HCT116 (cell line): ENCODE measurements at regions not wholly inside any gene's neighbourhood (a gene's known extent, or its start where the extent isn't known, plus 50 kb on each side); places are given as distances from the start of the nearest gene placed in this dataset.

Experiments
- ATAC-seq: fragments of 200-7000 bp; cut with Tn5 transposase; 2 replicates; pipeline ENCODE4 v1.9.1; 2020; ENCODE audit warnings: mild to moderate bottlenecking, moderate library complexity
- BruUV-seq: library from RNA; stranded (reverse); fragments of 400-500 nt; replicated peaks from 2 replicates; lab custom pipeline; 2021; lab: Mats Ljungman, UMichigan
- CTCF ChIA-PET: fragments of 300-600 bp; sonication (Branson Sonifier 250); formaldehyde crosslinking; loops from one replicate; lab custom pipeline; 2021; ENCODE audit warnings: antibody characterized with exemption; lab: Charles Lee
- POLR2A ChIA-PET: fragments of 300-600, 350-600 bp; sonication (Branson Sonifier 250); formaldehyde crosslinking; loops from one replicate; lab custom pipeline; 2021; ENCODE audit warnings: antibody characterized with exemption; lab: Charles Lee
- RAD21 ChIA-PET, 2 experiments: fragments of 300-600 bp; sonication (Branson Sonifier 250); formaldehyde crosslinking; loops; one replicate each; lab custom pipeline; 2023; ENCODE audit warnings: low total read pairs in 2 of 2; ENCODE audit not compliant: uncharacterized antibody in 2 of 2, unreplicated experiment in 2 of 2, low non-redundant PET in 1 of 2; lab: Charles Lee
- DNase-seq: peaks from one replicate; pipeline ENCODE4 v3.0.0-alpha.2; 2010; ENCODE audit warnings: low read depth, low spot score
- H2AFZ ChIP-seq: fragments of 200-600 bp; shearing (Covaris generic), sonication (generic); 2 replicates; pipeline ENCODE4 v1.6.1; 2017; ENCODE audit warnings: low read depth, mixed run types, mixed read lengths, antibody characterized with exemption, low read length; ENCODE audit not compliant: poor library complexity, severe bottlenecking
- H3K27ac ChIP-seq: 2 replicates; pipeline ENCODE4 v1.5.1; 2012; ENCODE audit warnings: low read depth, low read length
- H3K27me3 ChIP-seq: fragments of 200-600 bp; sonication (generic); 2 replicates; pipeline ENCODE4 v1.6.1; 2016; ENCODE audit warnings: mixed run types, low read length, mixed read lengths; ENCODE audit not compliant: insufficient read depth
- H3K36me3 ChIP-seq, 2 experiments: fragments of 200-500 bp in 1 of 2; fragments of 200-600 bp in 1 of 2; sonication (Bioruptor generic) in 1 of 2; sonication (generic) in 1 of 2; 2 replicates each; pipeline versions ENCODE4 v1.5.1 to v1.6.1; 2014 to 2016; ENCODE audit warnings: low read length in 2 of 2, inconsistent platforms in 1 of 2, mixed read lengths in 1 of 2, mixed run types in 1 of 2; ENCODE audit not compliant: insufficient read depth in 2 of 2, control insufficient read depth in 1 of 2
- H3K4me1 ChIP-seq, 2 experiments: fragments of 200-600 bp in 1 of 2; sonication (generic) in 1 of 2; 2 replicates each; pipeline versions ENCODE4 v1.5.1 to v1.6.1; 2012 to 2017; ENCODE audit warnings: low read length in 2 of 2, inconsistent platforms in 1 of 2, mild to moderate bottlenecking in 1 of 2, mixed read lengths in 1 of 2, mixed run types in 1 of 2, moderate library complexity in 1 of 2; ENCODE audit not compliant: insufficient read depth in 2 of 2, control insufficient read depth in 1 of 2
- H3K4me2 ChIP-seq: fragments of 200-600 bp; sonication (generic); 2 replicates; pipeline ENCODE4 v1.6.1; 2017; ENCODE audit warnings: mixed run types, low read length, mixed read lengths
- H3K4me3 ChIP-seq, 2 experiments: fragments of 200-600 bp in 1 of 2; sonication (generic) in 1 of 2; replicated peaks in 1 of 2; 2 replicates each; pipeline ENCODE4 v1.5.1; 2011 to 2016; ENCODE audit warnings: low read length in 2 of 2, control low read depth in 1 of 2, low read depth in 1 of 2, mild to moderate bottlenecking in 1 of 2, mixed read lengths in 1 of 2, mixed run types in 1 of 2
- H3K79me2 ChIP-seq: fragments of 200-600 bp; sonication (generic); 2 replicates; pipeline ENCODE4 v1.6.1; 2017; ENCODE audit warnings: mild to moderate bottlenecking, mixed run types, low read length, moderate library complexity, mixed read lengths; ENCODE audit not compliant: insufficient read depth
- H3K9ac ChIP-seq: fragments of 200-600 bp; sonication (generic); 2 replicates; pipeline ENCODE4 v1.6.1; 2016; ENCODE audit warnings: low read length, mixed read lengths
- H3K9me2 ChIP-seq: fragments of 200-600 bp; sonication (generic), shearing (Covaris generic); 2 replicates; pipeline ENCODE4 v1.6.1; 2017; ENCODE audit warnings: mixed run types, mild to moderate bottlenecking, moderate library complexity; ENCODE audit not compliant: insufficient read depth
- H3K9me3 ChIP-seq, 2 experiments: fragments of 200-500 bp in 1 of 2; fragments of 200-600 bp in 1 of 2; sonication (Bioruptor generic) in 1 of 2; sonication (generic) in 1 of 2; 2 replicates each; pipeline ENCODE4 v1.6.1; 2014 to 2017; ENCODE audit warnings: low read length in 2 of 2, mixed read lengths in 2 of 2, inconsistent platforms in 1 of 2, low read depth in 1 of 2, mild to moderate bottlenecking in 1 of 2, mixed run types in 1 of 2, moderate library complexity in 1 of 2; ENCODE audit not compliant: control insufficient read depth in 1 of 2, insufficient read depth in 1 of 2
- H4K20me1 ChIP-seq: fragments of 200-600 bp; sonication (generic), shearing (Covaris generic); 2 replicates; pipeline ENCODE4 v1.6.1; 2017; ENCODE audit warnings: mixed run types, mild to moderate bottlenecking, moderate library complexity; ENCODE audit not compliant: insufficient read depth
- CEBPB ChIP-seq: IDR thresholded peaks from 2 replicates; pipeline ENCODE4 v1.6.1; 2012; ENCODE audit warnings: low read depth
- EGR1 ChIP-seq: IDR thresholded peaks from 2 replicates; pipeline ENCODE4 v1.6.1; 2012; ENCODE audit warnings: low read depth
- ELF1 ChIP-seq: IDR thresholded peaks from 2 replicates; pipeline ENCODE4 v1.6.1; 2012; ENCODE audit warnings: low read depth, borderline replicate concordance
- EZH2 ChIP-seq: fragments of 200-600 bp; sonication (generic); IDR thresholded peaks from 2 replicates; pipeline ENCODE4 v1.6.1; 2017; ENCODE audit warnings: antibody characterized with exemption, mixed run types
- EZH2phosphoT487 ChIP-seq: fragments of 200-600 bp; IDR thresholded peaks from 2 replicates; pipeline ENCODE4 v1.6.1; 2018; ENCODE audit warnings: antibody characterized with exemption, borderline replicate concordance
- FOSL1 ChIP-seq: IDR thresholded peaks from 2 replicates; pipeline ENCODE4 v1.6.1; 2012; ENCODE audit warnings: low read depth
- JUND ChIP-seq: IDR thresholded peaks from 2 replicates; pipeline ENCODE4 v1.6.1; 2012
- POLR2A ChIP-seq: IDR thresholded peaks from 2 replicates; pipeline ENCODE4 v1.7.0; 2011; ENCODE audit warnings: borderline replicate concordance; ENCODE audit not compliant: insufficient read depth, insufficient read length; ENCODE audit errors: extremely low read depth
- RAD21 ChIP-seq: IDR thresholded peaks from 2 replicates; pipeline ENCODE4 v1.6.1; 2012; ENCODE audit warnings: low read depth, mild to moderate bottlenecking
- SIN3A ChIP-seq: IDR thresholded peaks from 2 replicates; pipeline ENCODE4 v1.6.1; 2012; ENCODE audit warnings: low read depth
- SP1 ChIP-seq: IDR thresholded peaks from 2 replicates; pipeline ENCODE4 v1.6.1; 2012; ENCODE audit warnings: low read depth
- SRF ChIP-seq: IDR thresholded peaks from 2 replicates; pipeline ENCODE4 v1.6.1; 2012; ENCODE audit warnings: low read depth
- TCF7L2 ChIP-seq: IDR thresholded peaks from 2 replicates; pipeline ENCODE4 v1.7.0; 2011; ENCODE audit warnings: borderline replicate concordance, inconsistent platforms; ENCODE audit not compliant: insufficient read depth, insufficient read length; ENCODE audit errors: extremely low read depth
- YY1 ChIP-seq: IDR thresholded peaks from 2 replicates; pipeline ENCODE4 v1.6.1; 2011; ENCODE audit warnings: low read length, low read depth, moderate library complexity, mild to moderate bottlenecking; ENCODE audit not compliant: insufficient replicate concordance; ENCODE audit errors: extremely low read depth
- ZFX ChIP-seq: fragments of 450-650 bp; IDR thresholded peaks from 2 replicates; pipeline ENCODE4 v1.6.1; 2017
- ZNF274 ChIP-seq: fragments of 200-500 bp; sonication (Bioruptor generic); IDR thresholded peaks from 2 replicates; pipeline ENCODE4 v1.6.1; 2014; ENCODE audit warnings: mild to moderate bottlenecking, low read depth, low read length, inconsistent platforms
- intact Hi-C: fragments of 100-400 bp; cut with micrococcal nuclease; formaldehyde crosslinking; loops from 2 replicates; pipeline ENCODE4 v1.10.0; 2022
- TF ChIP-seq, protein P1 (sequence below): IDR thresholded peaks from 2 replicates; pipeline ENCODE4 v1.6.1; 2012
- TF ChIP-seq, protein P2 (sequence below): IDR thresholded peaks from 2 replicates; pipeline ENCODE4 v1.6.1; 2012
- TF ChIP-seq, protein P3 (sequence below), 3 experiments: fragments of 200-600 bp in 1 of 3; sonication (generic) in 1 of 3; IDR thresholded peaks in 2 of 3; conservative IDR thresholded peaks in 1 of 3; 2 replicates each; pipeline ENCODE4 v1.5.1; 2012 to 2017; ENCODE audit warnings: low read depth in 2 of 3, low read length in 2 of 3, antibody characterized with exemption in 1 of 3, borderline replicate concordance in 1 of 3, control low read depth in 1 of 3, mild to moderate bottlenecking in 1 of 3, mixed read lengths in 1 of 3, mixed run types in 1 of 3, moderate library complexity in 1 of 3; ENCODE audit not compliant: insufficient read depth in 1 of 3
- TF ChIP-seq, protein P4 (sequence below): IDR thresholded peaks from 2 replicates; pipeline ENCODE4 v1.6.1; 2011; ENCODE audit warnings: mild to moderate bottlenecking, low read length, moderate library complexity; ENCODE audit not compliant: insufficient replicate concordance; ENCODE audit errors: extremely low read depth

DNA sequence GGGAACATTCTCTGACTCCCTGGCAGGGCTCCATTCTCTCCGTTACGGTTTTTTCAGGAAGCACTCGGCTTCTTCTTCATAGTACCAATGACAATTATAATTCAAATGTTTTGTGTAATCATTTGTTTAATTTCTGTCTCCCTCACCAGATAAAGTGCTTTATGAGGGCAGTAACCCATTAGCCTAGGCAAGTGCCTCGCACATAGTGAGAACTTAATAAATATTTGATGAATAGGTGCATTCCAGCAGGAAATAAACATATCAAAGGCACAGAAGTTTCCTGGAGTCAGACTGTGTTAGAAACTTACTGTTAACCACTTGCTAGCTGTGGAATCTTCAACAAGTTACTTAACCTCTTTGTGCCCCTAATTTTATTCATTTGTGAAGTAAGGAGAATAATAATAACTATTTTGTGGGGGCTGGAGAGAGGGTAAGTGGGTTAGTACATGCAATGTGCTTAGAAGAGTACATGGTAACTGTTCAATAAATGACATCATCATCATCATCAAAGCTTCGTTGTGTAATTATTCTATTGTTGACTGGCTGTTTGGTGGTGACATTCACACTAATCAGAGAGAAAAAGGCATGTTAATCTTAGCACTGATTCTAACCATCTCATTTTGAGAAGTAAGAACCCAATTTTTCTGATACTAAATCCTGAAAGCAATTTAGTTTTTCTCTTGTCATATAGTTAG is 352.3 kb downstream of the INSIG2 start:
- Histone ChIP-seq H3K4me3 (no peak overlapping the region), H3K4me2 (no peak overlapping the region), H4K20me1 (no peaks in the 10 kb centered on the region), H3K36me3 (no peaks in the 10 kb centered on the region), H3K9me2 (no peaks in the 10 kb centered on the region), H3K4me1 (peaks cover 0 to 9% of the 10 kb centered on the region in 2 experiments; a peak in 3 of 4 replicates), H3K79me2 (no peaks in the 10 kb centered on the region), H3K27me3 (0 out of 2 replicates have a peak, but pooled peaks cover 5% of the 10 kb centered on the region), H2AFZ (no peak overlapping the region), H3K9me3 (no peaks in the 10 kb centered on the region), H3K27ac (no peak overlapping the region), H3K9ac (no peak overlapping the region)
- ChIA-PET RAD21 (no interaction called here), POLR2A (no interaction called here), CTCF (no interaction called here)
- DNase-seq (no peak), ATAC-seq (no peak)
- intact Hi-C loops: no loop called here
- no TSS peak for BruUV-seq
- TF ChIP-seq EZH2phosphoT487 (no peak), ZNF274 (no peak), SP1 (no peak), YY1 (no peak), FOSL1 (no peak), POLR2A (no peak), SRF (no peak), SIN3A (no peak), RAD21 (no peak), ZFX (no peak), EZH2 (no peak), TCF7L2 (no peak), EGR1 (no peak), CEBPB (no peak), ELF1 (no peak), JUND (no peak)
- TF ChIP-seq, protein P1, sequence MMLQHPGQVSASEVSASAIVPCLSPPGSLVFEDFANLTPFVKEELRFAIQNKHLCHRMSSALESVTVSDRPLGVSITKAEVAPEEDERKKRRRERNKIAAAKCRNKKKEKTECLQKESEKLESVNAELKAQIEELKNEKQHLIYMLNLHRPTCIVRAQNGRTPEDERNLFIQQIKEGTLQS: no peak
- TF ChIP-seq, protein P2, sequence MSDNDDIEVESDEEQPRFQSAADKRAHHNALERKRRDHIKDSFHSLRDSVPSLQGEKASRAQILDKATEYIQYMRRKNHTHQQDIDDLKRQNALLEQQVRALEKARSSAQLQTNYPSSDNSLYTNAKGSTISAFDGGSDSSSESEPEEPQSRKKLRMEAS: no peak
- TF ChIP-seq, protein P3, sequence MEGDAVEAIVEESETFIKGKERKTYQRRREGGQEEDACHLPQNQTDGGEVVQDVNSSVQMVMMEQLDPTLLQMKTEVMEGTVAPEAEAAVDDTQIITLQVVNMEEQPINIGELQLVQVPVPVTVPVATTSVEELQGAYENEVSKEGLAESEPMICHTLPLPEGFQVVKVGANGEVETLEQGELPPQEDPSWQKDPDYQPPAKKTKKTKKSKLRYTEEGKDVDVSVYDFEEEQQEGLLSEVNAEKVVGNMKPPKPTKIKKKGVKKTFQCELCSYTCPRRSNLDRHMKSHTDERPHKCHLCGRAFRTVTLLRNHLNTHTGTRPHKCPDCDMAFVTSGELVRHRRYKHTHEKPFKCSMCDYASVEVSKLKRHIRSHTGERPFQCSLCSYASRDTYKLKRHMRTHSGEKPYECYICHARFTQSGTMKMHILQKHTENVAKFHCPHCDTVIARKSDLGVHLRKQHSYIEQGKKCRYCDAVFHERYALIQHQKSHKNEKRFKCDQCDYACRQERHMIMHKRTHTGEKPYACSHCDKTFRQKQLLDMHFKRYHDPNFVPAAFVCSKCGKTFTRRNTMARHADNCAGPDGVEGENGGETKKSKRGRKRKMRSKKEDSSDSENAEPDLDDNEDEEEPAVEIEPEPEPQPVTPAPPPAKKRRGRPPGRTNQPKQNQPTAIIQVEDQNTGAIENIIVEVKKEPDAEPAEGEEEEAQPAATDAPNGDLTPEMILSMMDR (IDR thresholded peaks at IDR 0.05 in 2 of 3, conservative IDR thresholded peaks at IDR 0.05 in 1 of 3; ENCODE audit: borderline replicate concordance in 1 of 3, insufficient read depth in 1 of 3, low read depth in 2 of 3, low read length in 2 of 3): no peak
- TF ChIP-seq, protein P4, sequence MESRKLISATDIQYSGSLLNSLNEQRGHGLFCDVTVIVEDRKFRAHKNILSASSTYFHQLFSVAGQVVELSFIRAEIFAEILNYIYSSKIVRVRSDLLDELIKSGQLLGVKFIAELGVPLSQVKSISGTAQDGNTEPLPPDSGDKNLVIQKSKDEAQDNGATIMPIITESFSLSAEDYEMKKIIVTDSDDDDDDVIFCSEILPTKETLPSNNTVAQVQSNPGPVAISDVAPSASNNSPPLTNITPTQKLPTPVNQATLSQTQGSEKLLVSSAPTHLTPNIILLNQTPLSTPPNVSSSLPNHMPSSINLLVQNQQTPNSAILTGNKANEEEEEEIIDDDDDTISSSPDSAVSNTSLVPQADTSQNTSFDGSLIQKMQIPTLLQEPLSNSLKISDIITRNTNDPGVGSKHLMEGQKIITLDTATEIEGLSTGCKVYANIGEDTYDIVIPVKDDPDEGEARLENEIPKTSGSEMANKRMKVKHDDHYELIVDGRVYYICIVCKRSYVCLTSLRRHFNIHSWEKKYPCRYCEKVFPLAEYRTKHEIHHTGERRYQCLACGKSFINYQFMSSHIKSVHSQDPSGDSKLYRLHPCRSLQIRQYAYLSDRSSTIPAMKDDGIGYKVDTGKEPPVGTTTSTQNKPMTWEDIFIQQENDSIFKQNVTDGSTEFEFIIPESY: no peak
